ENCODE measurements at regions not wholly inside any gene's neighbourhood (a gene's known extent, or its start where the extent isn't known, plus 50 kb on each side); places are given as distances from the start of the nearest gene placed in this dataset.

DNA sequence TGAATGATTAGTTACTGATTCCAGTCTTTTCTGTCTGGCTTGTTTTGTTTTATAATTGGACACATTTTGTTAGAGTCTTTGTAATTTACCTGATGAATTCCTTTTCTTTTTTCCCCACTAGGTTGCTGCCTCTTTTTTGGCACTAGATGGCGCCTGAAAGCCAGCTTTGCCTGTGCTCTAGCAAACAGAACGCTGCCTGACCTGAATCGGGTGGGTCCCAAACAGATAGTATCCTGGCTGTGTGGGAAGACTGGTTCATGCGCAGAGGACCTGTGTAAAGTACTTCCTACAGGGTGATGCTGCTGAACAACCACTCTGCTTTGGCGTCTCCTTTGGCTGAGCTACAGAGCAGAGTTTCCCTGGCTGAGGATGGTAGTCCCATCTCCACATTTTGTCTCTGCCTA, 288.2 kb downstream of the IKZF2 start (continued):
- TF ChIP-seq CREB1 (IDR thresholded peaks at IDR 0.05): no peak
- TF ChIP-seq CREB1 (CRISPR knock-in tag; IDR thresholded peaks at IDR 0.05): no peak
- no peak for TF ChIP-seq FOXK2 (conservative IDR thresholded peaks at IDR 0.05 in 1 of 2, IDR thresholded peaks at IDR 0.05 in 1 of 2; ENCODE audit: low read depth in 2 of 2)
- TF ChIP-seq, protein P1, sequence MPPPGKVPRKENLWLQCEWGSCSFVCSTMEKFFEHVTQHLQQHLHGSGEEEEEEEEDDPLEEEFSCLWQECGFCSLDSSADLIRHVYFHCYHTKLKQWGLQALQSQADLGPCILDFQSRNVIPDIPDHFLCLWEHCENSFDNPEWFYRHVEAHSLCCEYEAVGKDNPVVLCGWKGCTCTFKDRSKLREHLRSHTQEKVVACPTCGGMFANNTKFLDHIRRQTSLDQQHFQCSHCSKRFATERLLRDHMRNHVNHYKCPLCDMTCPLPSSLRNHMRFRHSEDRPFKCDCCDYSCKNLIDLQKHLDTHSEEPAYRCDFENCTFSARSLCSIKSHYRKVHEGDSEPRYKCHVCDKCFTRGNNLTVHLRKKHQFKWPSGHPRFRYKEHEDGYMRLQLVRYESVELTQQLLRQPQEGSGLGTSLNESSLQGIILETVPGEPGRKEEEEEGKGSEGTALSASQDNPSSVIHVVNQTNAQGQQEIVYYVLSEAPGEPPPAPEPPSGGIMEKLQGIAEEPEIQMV (tag; conservative IDR thresholded peaks at IDR 0.05; ENCODE audit: low read depth): no peak
- TF ChIP-seq FOSL1 (tag; conservative IDR thresholded peaks at IDR 0.05): no peak
- TF ChIP-seq CBX3 (IDR thresholded peaks at IDR 0.05; ENCODE audit: borderline replicate concordance in 1 of 2, low read length in 2 of 2): peak in 1 of 2 experiments; percentile 71; a peak in 2 of 3 replicates
- no peak for TF ChIP-seq ZNF766 (CRISPR knock-in tag; conservative IDR thresholded peaks at IDR 0.05)
- TF ChIP-seq, protein P2, sequence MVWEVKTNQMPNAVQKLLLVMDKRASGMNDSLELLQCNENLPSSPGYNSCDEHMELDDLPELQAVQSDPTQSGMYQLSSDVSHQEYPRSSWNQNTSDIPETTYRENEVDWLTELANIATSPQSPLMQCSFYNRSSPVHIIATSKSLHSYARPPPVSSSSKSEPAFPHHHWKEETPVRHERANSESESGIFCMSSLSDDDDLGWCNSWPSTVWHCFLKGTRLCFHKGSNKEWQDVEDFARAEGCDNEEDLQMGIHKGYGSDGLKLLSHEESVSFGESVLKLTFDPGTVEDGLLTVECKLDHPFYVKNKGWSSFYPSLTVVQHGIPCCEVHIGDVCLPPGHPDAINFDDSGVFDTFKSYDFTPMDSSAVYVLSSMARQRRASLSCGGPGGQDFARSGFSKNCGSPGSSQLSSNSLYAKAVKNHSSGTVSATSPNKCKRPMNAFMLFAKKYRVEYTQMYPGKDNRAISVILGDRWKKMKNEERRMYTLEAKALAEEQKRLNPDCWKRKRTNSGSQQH (CRISPR knock-in tag; IDR thresholded peaks at IDR 0.05): no peak
- TF ChIP-seq PRPF4 (IDR thresholded peaks at IDR 0.05; ENCODE audit: insufficient read depth, low read depth, low read length, poor library complexity, severe bottlenecking): no peak
- TF ChIP-seq ZFX (CRISPR knock-in tag; IDR thresholded peaks at IDR 0.05): no peak
- TF ChIP-seq TRIM28 (IDR thresholded peaks at IDR 0.05): peak; percentile 75
- TF ChIP-seq HNRNPL (IDR thresholded peaks at IDR 0.05; ENCODE audit: low read depth, low read length): no peak
- no peak for TF ChIP-seq DMBX1 (CRISPR knock-in tag; IDR thresholded peaks at IDR 0.05; ENCODE audit: borderline replicate concordance)
- no peak for TF ChIP-seq SMAD4 (CRISPR knock-in tag; conservative IDR thresholded peaks at IDR 0.05)
- no peak for TF ChIP-seq XRCC3 (IDR thresholded peaks at IDR 0.05)
- no peak for TF ChIP-seq PPARD (CRISPR knock-in tag; IDR thresholded peaks at IDR 0.05)
- no peak for TF ChIP-seq FOXA3 (CRISPR knock-in tag; conservative IDR thresholded peaks at IDR 0.05 in 1 of 2, IDR thresholded peaks at IDR 0.05 in 1 of 2)
- TF ChIP-seq KHSRP (IDR thresholded peaks at IDR 0.05): no peak
- TF ChIP-seq TCF3 (CRISPR knock-in tag; IDR thresholded peaks at IDR 0.05): no peak

Data from K562 (cell line).